Prostate gland (tissue), 2 donors: ENCODE measurements at regions not wholly inside any gene's neighbourhood (a gene's known extent, or its start where the extent isn't known, plus 50 kb on each side); places are given as distances from the start of the nearest gene placed in this dataset.

ENCODE experiments used
- POLR2A ChIP-seq: fragments of 450-650 bp; IDR thresholded peaks from one replicate; pipeline ENCODE4 v1.6.1; 2016; ENCODE audit warnings: antibody characterized with exemption, mild to moderate bottlenecking
- TF ChIP-seq, protein P1 (sequence below), 4 experiments: fragments of 200-600 bp in 2 of 4; fragments of 450-650 bp in 2 of 4; sonication (generic) in 2 of 4; IDR thresholded peaks; 1 replicate in 3 of 4; 2 replicates in 1 of 4; pipeline ENCODE4 v1.5.1; 2016 to 2019; ENCODE audit warnings: antibody characterized with exemption in 4 of 4, mild to moderate bottlenecking in 2 of 4, moderate library complexity in 2 of 4

DNA sequence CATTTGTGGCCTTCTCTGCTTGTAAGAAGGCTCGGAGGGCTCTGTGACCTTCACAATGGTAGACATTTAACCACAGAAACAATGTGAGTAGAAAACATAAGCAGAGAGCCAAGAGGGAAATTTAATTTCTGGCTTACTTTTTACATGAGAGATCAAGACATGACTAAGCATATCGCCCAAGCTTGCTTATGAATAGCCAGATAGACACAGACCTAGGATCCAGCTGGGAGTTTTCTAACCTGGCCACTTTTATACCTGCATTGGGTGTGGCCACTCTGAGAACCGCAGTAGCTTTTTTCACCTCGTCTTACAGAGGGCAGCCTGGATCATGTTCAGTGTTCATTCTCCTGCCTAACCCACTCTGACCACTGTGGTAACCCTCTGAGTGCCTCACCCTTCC lies 244.9 kb upstream of the KCNN2 start:
- TF ChIP-seq, protein P1, sequence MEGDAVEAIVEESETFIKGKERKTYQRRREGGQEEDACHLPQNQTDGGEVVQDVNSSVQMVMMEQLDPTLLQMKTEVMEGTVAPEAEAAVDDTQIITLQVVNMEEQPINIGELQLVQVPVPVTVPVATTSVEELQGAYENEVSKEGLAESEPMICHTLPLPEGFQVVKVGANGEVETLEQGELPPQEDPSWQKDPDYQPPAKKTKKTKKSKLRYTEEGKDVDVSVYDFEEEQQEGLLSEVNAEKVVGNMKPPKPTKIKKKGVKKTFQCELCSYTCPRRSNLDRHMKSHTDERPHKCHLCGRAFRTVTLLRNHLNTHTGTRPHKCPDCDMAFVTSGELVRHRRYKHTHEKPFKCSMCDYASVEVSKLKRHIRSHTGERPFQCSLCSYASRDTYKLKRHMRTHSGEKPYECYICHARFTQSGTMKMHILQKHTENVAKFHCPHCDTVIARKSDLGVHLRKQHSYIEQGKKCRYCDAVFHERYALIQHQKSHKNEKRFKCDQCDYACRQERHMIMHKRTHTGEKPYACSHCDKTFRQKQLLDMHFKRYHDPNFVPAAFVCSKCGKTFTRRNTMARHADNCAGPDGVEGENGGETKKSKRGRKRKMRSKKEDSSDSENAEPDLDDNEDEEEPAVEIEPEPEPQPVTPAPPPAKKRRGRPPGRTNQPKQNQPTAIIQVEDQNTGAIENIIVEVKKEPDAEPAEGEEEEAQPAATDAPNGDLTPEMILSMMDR (IDR thresholded peaks at IDR 0.05) = no peak
- no peak for TF ChIP-seq POLR2A
